Right lung (tissue), 2 donors: ENCODE measurements at regions not wholly inside any gene's neighbourhood (a gene's known extent, or its start where the extent isn't known, plus 50 kb on each side); places are given as distances from the start of the nearest gene placed in this dataset.
"Not testable (repeated sequence)": the region's sequence is repeated elsewhere in the genome, so short reads cannot be mapped to it uniquely, and the experiment has no call there.

Source experiments
- DNase-seq, 2 donors: peaks; one replicate each; pipeline ENCODE4 v3.0.0-alpha.2; 2013

GRCh38 chr3:71926616-71927015 lies 141.7 kb upstream of the PROK2 start:
- no peak for DNase-seq

GRCh38 chr3:71926262-71926600 lies 141.3 kb upstream of the PROK2 start:
- DNase-seq, result peak in 1 of 2 donors; percentile 26

DNA sequence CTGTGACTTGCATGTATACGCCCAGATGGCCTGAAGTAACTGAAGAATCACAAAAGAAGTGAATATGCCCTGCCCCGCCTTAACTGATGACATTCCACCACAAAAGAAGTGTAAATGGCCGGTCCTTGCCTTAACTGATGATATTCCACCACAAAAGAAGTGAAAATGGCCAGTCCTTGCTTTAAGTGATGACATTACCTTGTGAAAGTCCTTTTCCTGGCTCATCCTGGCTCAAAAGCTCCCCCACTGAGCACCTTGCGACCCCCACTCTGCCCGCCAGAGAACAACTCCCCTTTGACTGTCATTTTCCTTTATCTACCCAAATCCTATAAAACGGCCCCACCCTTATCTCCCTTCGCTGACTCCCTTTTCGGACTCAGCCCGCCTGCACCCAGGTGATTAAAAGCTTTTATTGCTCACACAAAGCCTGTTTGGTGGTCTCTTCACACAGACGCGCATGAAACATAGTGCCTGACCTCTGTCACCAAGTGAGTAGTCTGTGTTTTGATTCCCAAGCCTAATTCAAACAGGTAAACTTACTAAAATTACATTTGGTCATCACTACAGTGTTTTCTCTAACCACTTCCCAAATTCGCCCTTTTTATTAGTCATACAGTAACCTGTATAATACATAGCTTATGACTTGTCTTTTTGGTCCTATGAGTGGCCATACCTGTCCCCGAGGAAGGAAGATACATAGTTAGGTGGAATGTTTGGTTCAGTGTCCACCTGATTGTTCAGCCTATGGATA lies 140.7 kb upstream of the PROK2 start:
- DNase-seq, result not testable (repeated sequence)

GRCh38 chr3:71924721-71925120 lies 139.8 kb upstream of the PROK2 start:
- DNase-seq, result no peak

GRCh38 chr3:71921036-71921435 lies 136.1 kb upstream of the PROK2 start:
- no peak for DNase-seq

DNA sequence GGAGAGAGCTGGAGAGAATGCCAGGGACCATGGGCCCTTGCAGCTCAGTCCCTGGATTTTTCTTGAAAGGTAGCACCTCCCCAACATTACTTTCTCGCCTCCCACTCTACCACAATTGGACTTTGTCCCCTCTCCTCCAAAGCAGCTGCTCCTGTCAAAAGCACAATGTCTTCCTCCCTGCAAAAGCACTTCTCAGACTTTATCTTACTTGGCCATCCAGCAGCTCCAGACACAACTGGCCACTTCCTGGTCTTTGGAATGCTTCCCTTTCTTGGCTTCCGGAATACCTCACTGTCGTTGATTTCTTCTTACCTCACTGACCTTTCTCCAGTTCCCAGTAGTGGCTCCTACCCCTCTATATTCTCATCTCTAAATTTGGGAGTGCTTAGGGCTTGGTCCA lies 134.6 kb upstream of the PROK2 start:
- no peak for DNase-seq

- DNase-seq, result no peak
These were observed 132.6 kb upstream of the PROK2 start for GRCh38 chr3:71917545-71917944.

DNA sequence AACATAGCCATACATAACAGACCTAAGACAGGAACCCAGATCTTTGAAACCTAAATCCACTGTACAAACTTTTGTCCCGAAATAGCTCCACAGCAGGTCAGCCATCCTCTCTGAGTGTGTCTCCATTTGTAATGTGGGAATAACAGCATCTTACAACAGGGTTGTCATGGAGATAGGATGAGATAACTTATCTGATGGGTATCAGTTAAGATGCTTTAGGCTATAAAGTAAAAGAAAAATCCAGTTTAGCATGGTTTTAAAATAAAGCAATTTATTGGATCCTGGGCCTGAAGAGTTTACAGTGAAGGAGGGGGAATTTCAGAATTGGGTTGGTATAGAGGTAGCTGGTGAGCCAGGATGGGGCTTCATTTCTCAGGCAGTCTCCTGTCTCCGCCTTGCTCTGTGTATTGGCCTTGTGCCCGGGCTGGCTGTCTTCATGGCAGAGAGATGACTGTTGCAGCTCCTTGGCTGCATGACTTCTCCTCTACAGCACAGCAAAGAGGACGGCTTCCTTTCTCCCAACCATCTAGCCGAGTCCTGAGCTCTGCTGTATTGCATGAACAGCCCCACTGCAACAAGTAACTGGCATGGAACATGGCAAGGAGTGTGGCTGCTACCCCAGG lies 131.9 kb upstream of the PROK2 start:
- DNase-seq, result no peak

- DNase-seq, result no peak
These were observed 128.0 kb upstream of the PROK2 start for GRCh38 chr3:71912839-71913495.

DNA sequence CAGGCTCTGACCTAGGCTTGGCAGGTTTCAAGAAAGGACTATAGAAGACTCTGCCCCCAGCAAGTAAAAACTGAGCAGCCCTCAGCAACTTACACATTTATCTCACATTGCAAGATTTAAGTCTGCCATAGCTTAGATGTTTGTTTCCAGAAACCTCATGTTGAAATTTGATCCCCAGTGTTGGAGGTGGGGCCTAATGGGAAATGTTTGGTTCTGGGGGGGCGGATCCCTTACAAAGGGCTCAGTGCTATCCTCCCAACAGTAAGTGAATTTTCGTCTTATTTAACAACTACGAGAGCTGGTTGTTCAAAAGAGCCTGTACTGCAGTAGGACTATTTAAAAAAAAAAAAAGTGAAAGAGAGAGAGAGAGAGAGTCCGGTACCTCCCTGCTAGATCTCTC lies 125.2 kb upstream of the PROK2 start:
- DNase-seq, result no peak

- no peak for DNase-seq
These were observed 123.0 kb upstream of the PROK2 start for GRCh38 chr3:71907996-71908395.

GRCh38 chr3:71906976-71907375 lies 122.0 kb upstream of the PROK2 start:
- DNase-seq, result no peak

DNA sequence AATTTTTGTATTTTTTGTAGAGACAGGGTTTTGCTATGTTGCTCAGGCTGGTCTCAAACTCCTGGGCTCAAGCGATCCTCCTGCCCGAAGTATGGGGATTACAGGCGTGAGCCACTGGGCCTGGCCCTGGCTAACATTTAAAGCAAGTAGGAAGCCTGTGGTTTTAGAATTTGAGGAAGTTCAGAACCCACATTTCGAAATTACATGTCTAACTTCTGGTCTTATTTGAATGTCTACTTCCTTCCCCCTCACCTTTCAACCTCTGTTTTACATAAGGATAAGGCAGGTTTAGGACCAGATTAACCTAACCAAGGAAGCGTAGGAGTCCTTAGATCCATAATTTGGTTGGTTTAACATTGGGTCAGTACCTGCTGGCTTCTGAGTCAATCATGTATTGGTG lies 120.5 kb upstream of the PROK2 start:
- DNase-seq, result no peak

DNA sequence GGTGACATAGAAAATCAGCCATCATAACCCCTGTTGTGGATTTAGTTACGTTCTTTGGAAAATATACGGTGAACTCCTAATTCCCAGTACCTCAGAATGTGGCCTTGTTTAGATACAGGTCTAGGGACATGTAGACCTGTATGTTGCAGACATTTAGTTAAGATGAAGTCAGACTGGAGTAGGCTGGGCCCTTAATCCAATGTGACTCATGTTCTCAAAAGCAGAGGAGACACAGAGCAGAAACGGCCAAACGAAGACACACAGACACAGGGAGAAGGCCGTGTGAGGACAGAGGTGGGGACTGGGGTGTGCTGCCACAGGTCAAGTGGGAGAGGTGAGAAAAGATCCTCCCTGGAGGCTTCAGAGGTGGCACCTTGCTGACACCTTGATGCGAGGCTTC lies 119.0 kb upstream of the PROK2 start:
- no peak for DNase-seq

DNA sequence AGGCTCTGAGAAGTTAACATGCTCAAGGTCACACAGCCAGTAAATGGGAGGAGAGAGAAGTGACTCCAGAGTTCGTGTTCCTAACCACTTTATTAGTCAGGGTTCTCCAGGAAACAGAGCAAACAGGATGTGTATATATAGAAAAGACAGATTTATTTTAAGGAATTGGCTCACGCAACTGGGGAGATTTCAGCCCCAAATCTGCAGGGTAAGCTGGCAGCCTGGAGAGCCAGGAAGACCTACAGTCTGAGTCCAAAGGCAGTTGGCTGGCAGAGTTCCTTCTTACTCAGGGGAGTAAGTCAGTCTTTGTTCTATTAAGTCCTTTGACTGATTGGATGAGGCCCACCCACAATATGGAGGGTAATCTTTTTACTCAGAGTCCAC lies 118.2 kb upstream of the PROK2 start:
- DNase-seq, result no peak

GRCh38 chr3:71902258-71903111 lies 117.5 kb upstream of the PROK2 start:
- DNase-seq, result no peak

- DNase-seq, result no peak
These were observed 116.7 kb upstream of the PROK2 start for GRCh38 chr3:71901645-71902044.

DNA sequence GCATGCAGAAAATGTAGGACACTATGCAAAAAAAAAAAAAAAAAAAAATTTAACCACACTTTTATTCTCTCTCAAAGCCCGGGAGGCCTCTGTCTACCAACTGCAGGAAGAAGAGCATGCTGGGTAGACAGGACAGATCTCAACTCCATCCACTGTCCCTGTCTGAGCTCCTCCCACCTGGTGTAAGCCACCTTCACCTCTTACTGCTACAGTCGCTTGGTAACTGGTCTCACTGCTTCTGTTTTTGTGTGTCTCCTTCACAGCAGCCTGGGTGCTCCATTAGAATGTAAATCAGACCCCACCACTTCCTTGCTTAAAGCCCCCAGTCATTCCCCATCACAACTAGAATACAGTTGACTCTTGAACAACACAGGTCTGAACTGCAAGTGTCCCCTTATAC lies 115.1 kb upstream of the PROK2 start:
- no peak for DNase-seq

DNA sequence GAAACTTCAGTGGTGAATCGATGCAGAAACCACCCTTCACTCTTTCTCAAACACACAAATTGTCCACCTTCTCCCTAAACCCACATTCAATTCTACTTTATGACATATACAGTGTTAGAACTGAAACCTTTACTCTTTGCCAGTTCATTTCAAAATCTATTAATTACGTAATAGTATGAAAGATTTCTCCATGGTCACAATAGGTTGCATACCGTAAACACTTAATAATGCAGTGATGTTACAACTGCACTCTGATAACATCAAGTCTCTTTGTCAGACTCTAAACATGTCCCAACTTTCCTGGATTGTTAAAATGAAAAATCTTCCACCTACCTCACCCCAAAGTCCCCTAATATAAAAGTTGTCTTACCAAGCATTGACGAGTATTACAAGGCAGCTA lies 111.8 kb upstream of the PROK2 start:
- no peak for DNase-seq

DNA sequence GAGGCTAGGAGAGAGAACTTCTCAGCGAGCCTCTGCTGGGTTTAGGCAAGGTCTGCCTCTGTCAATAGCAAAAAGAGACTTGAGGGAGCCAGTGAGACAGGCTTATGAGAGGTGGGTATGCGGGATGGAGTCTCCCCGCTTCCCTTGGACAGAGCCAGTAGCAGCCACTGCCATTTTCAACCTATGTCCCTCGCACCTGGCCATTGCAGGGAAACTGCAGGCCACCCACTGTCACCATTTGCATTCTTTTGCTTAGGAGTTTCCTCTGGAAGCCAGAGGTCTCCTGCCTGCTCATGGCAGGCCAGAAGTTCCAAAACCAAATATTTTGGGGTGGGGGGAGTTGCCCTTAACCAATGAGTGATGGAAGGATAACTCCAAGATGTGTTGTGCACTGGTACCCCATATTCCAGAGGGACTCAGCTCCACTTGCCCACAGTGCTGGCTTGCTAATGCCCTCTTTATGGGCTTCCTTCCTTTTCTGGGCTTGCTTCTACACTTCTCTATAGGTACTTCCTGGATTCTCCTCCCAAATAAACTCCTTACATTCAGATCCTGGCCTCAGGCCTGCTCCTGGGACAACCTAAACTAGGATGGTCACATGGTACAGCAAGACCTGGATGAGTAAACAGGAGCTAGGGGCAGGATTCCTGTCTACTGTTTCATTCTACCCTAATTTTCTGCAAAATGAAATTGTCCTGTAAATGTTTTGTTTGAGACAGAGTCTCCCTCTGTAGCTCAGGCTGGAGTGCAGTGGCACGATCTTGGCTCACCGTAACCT lies 108.9 kb upstream of the PROK2 start:
- DNase-seq, result no peak

GRCh38 chr3:71893122-71893521 lies 108.2 kb upstream of the PROK2 start:
- no peak for DNase-seq

DNA sequence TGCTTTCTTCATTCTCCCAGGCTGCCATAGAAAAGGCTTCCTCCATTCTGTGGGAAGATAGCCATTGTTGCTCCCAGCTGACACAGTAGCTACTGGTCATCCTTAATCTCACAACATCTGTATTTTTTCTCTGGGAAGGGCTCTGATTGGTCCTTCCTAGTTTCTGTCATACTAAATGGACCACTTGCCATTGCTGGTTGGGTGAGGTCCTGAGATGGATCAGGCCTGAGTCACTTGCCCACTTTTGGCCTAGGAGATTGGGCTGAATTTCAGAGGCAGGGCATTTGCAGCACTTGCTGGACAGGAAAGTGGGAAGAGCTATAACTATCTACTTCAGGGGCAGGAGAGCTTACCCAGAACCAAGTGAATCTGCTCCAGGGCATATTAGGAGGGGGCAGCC lies 106.5 kb upstream of the PROK2 start:
- no peak for DNase-seq
